HG03571 (cell line): ENCODE measurements at regions not wholly inside any gene's neighbourhood (a gene's known extent, or its start where the extent isn't known, plus 50 kb on each side); places are given as distances from the start of the nearest gene placed in this dataset.
"Not testable (repeated sequence)": the region's sequence is repeated elsewhere in the genome, so short reads cannot be mapped to it uniquely, and the experiment has no call there.

Source experiments
- ATAC-seq: cut with Tn5 transposase; IDR thresholded peaks from one replicate; pipeline ENCODE4 v1.9.1; 2021; ENCODE audit not compliant: unreplicated experiment

GRCh38 chr20:39751557-39752137, 789.5 kb downstream of the DHX35 start:
- ATAC-seq: no peak

DNA sequence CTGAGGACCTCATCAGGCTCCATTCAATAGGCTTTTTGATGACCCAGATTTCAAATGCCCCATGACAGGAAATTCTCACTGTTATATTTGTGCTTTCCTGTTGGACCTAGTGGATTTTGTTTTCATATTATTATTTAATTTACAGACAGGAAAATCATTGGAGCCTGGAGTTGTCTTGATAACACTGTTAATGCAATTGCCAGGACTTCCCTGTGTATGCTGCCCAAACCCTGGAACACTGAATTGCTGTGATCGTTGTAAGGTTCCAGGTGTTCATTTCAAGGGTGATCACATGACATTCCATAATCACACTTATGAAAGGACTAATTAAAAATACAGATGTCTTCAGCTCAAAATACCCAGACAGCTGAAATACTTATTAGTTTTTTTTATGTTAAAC, 783.2 kb downstream of the DHX35 start:
- ATAC-seq: no peak

DNA sequence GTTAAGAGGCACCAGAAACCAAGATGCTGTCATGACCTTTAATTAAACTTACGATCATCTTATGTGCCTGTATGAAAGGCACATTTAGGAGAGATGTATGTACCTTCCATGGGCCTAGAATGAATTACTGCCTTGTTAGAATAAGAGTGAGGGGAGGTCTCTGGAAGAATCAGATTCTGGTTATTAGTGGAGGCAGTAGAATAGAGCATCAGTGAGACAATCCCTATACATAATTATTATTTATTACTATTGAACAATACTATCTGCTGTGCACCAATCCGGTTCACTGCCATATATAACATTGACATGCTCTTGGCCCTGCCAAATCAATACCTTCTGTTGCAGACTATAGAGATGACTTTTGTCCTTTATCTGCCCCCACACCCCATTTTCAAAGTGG, 776.5 kb downstream of the DHX35 start:
- no peak for ATAC-seq

DNA sequence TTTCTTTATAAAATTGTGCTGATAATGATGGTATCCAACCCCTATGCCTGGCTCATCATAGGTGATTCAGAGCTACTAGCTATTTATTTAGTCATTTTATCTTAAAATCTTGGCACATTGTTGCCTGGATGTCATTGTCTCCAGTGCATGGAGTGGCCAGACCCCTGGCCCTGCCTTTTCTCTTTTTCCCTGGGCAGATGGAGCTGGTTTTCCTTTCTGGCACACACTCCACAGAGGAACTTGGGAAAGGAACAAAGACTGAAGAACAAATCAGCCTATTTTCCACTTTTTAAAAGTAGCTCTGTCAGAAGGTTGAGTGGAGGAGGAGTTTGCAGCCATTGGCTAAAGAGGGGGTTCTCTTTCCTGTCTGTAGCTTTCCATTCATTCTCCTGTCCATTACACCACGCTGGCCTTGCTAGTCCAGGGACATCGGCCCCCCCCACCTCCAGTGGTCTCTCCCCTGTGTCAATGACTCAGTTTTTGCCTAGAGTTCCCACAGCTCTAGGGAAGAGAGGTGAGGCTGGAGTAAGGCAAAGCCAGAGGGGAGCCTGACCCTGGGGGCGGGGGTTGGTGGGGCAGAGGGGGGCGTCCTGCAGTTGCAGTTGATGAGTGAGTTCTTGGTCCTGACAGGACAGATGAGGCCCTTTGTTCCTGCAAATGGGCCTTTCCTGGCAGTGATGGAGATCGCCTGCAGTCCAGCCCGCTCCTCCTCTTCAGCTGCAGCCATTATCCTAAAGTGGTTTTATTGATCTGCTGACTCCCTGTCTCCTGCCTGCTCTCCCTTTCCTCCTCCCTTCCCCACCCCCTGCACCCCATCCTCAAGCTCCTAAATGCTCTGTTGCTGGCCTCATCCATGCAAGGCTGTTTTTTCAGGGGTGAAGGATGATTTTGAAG, 774.5 kb downstream of the DHX35 start:
- no peak for ATAC-seq

GRCh38 chr20:39725513-39725912, 763.4 kb downstream of the DHX35 start:
- not testable (repeated sequence) for ATAC-seq

- ATAC-seq: no peak
Observed at GRCh38 chr20:39719293-39719692, 757.1 kb downstream of the DHX35 start.

DNA sequence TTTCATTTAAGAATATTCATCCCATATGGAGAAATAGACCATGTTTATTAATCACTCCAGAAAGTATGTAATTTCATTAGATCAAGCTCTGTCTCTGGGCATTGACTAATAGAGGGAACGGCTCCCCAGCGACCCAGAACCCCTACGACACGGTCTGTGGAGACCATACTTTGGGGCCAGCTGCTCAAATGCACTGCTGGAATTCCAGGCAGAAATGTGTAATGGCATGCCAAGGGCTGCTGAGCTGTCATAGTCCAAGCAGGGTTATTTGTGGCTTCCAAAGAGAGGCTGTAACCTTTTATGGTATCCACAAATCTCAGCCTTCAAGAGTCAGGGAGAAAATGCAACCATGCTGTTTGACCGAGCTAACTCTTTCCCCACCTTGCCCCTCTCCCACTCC, 755.8 kb downstream of the DHX35 start:
- ATAC-seq: no peak

GRCh38 chr20:39716796-39717341, 754.7 kb downstream of the DHX35 start:
- no peak for ATAC-seq

DNA sequence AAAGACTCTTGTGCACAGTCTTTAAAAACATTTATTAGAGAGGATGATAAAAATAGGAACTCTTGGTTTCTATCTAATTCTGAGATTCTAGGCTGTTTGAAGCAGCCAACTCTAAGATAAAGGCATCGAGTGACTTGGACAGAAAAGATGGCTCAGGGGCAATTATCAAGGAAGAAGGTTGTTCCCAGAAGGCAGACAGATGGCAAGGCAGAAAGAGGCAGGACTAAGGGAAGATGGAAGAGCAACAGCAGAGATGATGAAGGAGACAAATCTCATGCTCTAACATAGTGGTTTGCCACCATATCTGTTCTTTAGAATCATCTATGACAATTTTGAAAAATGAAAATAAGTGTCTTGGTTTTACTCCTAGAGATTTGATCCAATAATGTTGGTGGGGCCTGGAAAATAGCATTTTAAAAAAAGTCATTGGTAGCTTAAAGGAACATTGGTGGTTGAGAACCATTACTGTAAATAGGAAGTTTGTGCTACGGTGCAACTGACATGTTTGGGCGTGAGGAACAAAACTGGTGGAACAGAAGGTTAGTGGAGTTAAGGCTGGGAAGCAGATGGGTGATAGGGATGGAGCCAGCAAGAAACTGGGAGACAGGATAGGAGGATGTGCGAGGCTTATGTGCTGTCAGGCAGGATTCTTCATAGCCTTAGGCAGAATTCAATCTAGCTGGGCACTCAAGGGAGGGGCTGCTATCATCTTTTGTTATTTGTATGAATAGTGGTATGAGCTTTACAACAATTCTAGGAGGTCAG, 751.1 kb downstream of the DHX35 start:
- ATAC-seq: no peak

DNA sequence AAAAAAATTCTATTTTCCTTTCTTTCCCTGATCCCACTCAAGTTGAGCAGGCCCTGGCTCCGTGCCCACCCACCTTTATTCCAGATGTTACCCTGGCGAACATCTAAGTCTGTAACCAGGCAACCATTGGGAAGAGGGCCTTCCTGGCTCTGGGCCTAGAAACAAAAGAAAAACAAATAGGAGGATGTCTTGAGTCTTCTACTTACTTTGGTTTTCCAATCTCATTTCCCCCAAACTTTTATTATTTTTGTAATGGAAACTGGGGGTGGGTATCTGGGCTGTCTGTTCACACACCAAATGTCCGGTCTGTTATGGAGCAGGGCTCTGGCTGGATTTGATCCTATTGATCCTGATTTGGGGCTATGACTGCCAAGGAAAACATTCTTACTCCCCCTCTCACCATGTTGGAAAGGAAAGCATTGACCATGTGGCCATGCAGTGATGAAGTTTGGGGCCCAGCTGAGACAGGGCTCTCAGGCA, 744.1 kb downstream of the DHX35 start:
- no peak for ATAC-seq

GRCh38 chr20:39705032-39705431, 742.9 kb downstream of the DHX35 start:
- no peak for ATAC-seq

DNA sequence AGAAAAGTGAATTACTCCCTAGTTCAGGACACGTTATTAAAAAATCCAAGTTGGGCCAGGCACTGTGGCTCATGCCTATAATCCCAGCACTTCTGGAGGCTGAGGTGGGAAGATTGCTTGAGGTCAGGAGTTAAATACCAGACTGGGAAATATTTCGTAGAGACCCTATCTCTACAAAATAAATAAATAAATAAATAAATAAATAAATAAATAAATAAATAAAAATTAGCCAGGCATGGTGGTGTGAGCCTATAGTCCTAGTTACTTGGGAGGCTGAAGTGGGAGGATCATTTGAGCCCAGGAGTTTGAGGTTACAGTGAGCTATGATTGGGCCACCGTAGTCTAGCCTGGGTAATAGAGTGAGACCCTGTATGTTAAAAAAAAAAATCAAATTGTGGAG, 741.2 kb downstream of the DHX35 start:
- not testable (repeated sequence) for ATAC-seq

- no peak for ATAC-seq
Observed at GRCh38 chr20:39702701-39703349, 740.7 kb downstream of the DHX35 start.

DNA sequence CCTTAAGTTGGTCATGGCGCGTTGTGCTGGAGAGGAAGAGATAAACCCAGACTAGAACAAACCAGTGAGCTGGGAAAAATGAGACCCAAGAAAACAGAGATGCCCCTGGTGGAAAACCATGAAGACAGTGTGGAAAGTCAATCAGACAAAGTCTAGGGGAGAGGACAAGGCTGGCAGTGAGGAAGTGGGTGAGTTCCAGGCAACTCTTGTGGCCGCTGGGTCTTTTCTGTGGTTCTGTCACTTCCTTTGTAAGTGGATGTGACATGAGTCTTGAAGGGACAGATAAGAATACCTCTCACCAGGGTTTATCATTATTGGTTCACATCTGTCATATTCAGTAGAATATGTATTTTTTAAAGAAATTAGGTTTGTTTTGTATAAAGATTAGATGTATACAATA, 738.4 kb downstream of the DHX35 start:
- ATAC-seq: no peak

- ATAC-seq: no peak
Observed at GRCh38 chr20:39699166-39699725, 737.1 kb downstream of the DHX35 start.

- ATAC-seq: no peak
Observed at GRCh38 chr20:39698752-39699151, 736.6 kb downstream of the DHX35 start.

GRCh38 chr20:39691151-39691862, 729.2 kb downstream of the DHX35 start:
- no peak for ATAC-seq

DNA sequence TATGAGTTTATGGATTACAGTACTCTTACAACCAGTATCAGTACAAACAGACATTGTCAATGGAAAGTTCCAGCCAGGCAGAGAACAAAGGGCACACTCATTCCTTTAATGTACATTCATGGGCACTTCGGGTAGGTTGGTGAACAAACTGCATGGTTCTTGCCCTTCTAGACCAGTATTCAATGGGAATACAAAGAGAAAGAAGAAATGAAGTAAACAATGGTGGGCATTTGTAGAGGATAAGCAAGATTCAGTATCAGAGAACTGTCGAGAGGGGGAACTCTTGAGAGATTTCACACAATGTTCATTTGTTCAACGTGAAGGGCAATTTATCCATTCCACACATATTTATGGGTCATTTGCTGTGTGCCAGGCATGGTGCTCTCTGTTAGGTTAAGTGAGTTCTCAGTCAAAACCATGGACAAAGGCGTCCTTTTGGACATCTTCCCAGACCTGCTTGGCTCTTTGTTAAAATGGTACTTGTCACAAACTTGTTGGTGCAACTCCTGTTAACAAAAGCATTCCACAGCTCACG, 714.8 kb downstream of the DHX35 start:
- ATAC-seq: no peak

DNA sequence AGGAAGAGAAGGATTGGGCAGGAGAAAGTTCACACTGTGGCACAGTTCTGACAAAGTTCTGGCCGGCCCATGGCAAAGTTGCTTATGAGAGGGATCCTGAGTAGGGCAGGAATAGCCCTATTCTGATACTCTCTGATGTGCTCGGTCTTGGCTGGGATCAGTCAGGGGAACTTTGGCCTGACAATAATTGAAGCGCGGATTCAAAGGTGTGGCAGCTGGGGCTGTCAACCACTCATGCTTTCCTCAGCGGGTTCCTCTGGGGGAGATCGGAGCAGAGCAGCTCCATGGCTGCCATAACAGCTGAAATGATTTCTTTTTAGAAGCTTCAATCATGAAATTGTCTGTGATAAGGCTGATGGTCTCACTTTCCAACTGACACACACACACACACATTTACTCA, 714.1 kb downstream of the DHX35 start:
- ATAC-seq: no peak

GRCh38 chr20:39674842-39675241, 712.7 kb downstream of the DHX35 start:
- ATAC-seq: no peak
